HL-60 (cell line): ENCODE measurements at regions not wholly inside any gene's neighbourhood (a gene's known extent, or its start where the extent isn't known, plus 50 kb on each side); places are given as distances from the start of the nearest gene placed in this dataset.

Source experiments
- POLR2AphosphoS5 ChIP-seq: IDR thresholded peaks from 2 replicates; pipeline ENCODE4 v1.6.1; 2012; ENCODE audit warnings: low read depth
- TF ChIP-seq, protein P1 (sequence below): IDR thresholded peaks from one replicate; pipeline ENCODE4 v1.5.1; 2011; ENCODE audit warnings: low read length, control low read depth, inconsistent platforms; ENCODE audit not compliant: insufficient read depth
- TF ChIP-seq, protein P2 (sequence below): IDR thresholded peaks from 2 replicates; pipeline ENCODE4 v1.6.1; 2012; ENCODE audit warnings: low read depth; ENCODE audit not compliant: insufficient replicate concordance

DNA sequence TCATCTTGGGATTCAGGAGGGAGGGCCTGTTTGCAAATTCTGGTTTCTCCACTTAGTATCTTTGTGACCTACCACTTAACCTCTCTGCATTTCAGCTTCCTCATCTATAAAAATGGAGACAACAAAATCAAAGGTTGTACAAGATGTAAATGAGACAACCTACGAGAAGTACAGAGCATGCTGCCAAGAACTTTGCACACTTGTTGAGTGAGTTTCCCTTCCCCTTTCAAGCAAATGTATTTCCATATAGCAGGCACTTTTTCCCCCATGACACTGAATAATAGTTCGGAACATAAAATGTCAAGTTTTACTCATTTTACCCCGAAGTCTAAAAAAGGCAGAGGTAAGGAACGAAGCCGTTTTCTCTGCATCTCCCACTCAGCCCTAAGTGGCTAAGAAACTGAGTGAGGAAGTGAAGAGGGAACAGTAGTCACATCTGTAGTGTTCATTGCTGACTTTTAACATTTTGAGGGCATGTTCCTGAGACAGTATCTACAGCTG lies 159.0 kb downstream of the TLE1 start:
- TF ChIP-seq, protein P1, sequence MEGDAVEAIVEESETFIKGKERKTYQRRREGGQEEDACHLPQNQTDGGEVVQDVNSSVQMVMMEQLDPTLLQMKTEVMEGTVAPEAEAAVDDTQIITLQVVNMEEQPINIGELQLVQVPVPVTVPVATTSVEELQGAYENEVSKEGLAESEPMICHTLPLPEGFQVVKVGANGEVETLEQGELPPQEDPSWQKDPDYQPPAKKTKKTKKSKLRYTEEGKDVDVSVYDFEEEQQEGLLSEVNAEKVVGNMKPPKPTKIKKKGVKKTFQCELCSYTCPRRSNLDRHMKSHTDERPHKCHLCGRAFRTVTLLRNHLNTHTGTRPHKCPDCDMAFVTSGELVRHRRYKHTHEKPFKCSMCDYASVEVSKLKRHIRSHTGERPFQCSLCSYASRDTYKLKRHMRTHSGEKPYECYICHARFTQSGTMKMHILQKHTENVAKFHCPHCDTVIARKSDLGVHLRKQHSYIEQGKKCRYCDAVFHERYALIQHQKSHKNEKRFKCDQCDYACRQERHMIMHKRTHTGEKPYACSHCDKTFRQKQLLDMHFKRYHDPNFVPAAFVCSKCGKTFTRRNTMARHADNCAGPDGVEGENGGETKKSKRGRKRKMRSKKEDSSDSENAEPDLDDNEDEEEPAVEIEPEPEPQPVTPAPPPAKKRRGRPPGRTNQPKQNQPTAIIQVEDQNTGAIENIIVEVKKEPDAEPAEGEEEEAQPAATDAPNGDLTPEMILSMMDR: no peak
- TF ChIP-seq, protein P2, sequence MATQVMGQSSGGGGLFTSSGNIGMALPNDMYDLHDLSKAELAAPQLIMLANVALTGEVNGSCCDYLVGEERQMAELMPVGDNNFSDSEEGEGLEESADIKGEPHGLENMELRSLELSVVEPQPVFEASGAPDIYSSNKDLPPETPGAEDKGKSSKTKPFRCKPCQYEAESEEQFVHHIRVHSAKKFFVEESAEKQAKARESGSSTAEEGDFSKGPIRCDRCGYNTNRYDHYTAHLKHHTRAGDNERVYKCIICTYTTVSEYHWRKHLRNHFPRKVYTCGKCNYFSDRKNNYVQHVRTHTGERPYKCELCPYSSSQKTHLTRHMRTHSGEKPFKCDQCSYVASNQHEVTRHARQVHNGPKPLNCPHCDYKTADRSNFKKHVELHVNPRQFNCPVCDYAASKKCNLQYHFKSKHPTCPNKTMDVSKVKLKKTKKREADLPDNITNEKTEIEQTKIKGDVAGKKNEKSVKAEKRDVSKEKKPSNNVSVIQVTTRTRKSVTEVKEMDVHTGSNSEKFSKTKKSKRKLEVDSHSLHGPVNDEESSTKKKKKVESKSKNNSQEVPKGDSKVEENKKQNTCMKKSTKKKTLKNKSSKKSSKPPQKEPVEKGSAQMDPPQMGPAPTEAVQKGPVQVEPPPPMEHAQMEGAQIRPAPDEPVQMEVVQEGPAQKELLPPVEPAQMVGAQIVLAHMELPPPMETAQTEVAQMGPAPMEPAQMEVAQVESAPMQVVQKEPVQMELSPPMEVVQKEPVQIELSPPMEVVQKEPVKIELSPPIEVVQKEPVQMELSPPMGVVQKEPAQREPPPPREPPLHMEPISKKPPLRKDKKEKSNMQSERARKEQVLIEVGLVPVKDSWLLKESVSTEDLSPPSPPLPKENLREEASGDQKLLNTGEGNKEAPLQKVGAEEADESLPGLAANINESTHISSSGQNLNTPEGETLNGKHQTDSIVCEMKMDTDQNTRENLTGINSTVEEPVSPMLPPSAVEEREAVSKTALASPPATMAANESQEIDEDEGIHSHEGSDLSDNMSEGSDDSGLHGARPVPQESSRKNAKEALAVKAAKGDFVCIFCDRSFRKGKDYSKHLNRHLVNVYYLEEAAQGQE: no peak
- no peak for TF ChIP-seq POLR2AphosphoS5
